Loucy (cell line): ENCODE measurements at regions not wholly inside any gene's neighbourhood (a gene's known extent, or its start where the extent isn't known, plus 50 kb on each side); places are given as distances from the start of the nearest gene placed in this dataset.

ENCODE experiments used
- CTCF ChIP-seq: fragments of 200-600 bp; sonication (generic); conservative IDR thresholded peaks from 2 replicates; pipeline ENCODE4 v1.5.1; 2014; ENCODE audit warnings: mild to moderate bottlenecking, antibody characterized with exemption, low read length
- EZH2phosphoT487 ChIP-seq: fragments of 200-600 bp; IDR thresholded peaks from 2 replicates; pipeline ENCODE4 v1.6.1; 2018; ENCODE audit warnings: antibody characterized with exemption, mild to moderate bottlenecking, moderate library complexity, borderline replicate concordance

DNA sequence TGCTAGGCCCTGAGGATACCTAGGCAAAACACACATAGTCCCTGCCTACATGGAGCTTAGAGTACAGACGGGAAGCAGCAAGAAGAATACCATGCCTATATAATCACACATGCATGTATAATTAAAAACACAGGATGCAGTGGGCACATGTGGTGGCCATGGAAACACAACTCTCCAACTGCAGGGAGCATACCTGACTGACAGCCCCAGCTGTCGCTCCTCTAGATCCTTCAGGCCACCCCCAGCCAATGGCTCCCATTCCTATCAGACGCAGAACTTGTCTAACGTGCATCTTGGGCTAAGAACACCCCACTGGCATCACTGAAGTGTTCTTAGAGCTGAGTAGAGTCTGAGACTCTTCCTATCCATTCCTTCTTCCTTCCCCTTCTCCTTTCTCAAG is 125.5 kb upstream of the FRMD4B start:
- TF ChIP-seq CTCF (no peak), EZH2phosphoT487 (no peak)
